ENCODE measurements at regions not wholly inside any gene's neighbourhood (a gene's known extent, or its start where the extent isn't known, plus 50 kb on each side); places are given as distances from the start of the nearest gene placed in this dataset.

DNA sequence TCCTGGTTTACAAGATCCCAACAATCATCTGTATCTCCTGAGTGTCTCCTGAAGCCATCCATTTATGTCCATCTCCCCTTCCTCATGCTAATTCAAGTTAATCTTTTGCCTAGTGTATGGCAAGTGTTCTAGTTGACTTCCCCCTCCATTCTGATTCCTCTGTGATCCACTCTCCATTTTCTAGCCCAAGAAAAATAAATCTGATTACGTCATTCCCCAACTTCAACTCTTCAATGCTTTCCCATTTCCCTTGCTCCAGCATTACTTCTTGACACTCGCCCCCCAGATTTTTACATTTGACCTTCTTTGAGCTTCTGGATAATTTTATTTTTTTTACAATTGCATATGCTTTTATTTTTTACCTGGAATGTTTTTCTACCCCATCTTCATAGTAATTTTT, 640.8 kb downstream of the TBC1D4 start:
- TF ChIP-seq, protein P1, sequence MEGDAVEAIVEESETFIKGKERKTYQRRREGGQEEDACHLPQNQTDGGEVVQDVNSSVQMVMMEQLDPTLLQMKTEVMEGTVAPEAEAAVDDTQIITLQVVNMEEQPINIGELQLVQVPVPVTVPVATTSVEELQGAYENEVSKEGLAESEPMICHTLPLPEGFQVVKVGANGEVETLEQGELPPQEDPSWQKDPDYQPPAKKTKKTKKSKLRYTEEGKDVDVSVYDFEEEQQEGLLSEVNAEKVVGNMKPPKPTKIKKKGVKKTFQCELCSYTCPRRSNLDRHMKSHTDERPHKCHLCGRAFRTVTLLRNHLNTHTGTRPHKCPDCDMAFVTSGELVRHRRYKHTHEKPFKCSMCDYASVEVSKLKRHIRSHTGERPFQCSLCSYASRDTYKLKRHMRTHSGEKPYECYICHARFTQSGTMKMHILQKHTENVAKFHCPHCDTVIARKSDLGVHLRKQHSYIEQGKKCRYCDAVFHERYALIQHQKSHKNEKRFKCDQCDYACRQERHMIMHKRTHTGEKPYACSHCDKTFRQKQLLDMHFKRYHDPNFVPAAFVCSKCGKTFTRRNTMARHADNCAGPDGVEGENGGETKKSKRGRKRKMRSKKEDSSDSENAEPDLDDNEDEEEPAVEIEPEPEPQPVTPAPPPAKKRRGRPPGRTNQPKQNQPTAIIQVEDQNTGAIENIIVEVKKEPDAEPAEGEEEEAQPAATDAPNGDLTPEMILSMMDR (IDR thresholded peaks at IDR 0.05; ENCODE audit: poor library complexity) = no peak
- TF ChIP-seq EZH2 (IDR thresholded peaks at IDR 0.05; ENCODE audit: borderline replicate concordance) = no peak
